OCI-LY7 (cell line): ENCODE measurements at regions not wholly inside any gene's neighbourhood (a gene's known extent, or its start where the extent isn't known, plus 50 kb on each side); places are given as distances from the start of the nearest gene placed in this dataset.
A peak's percentile ranks its signal among the peaks of the same experiment; 100 is the strongest.

Experiments used
- BruUV-seq: library from RNA; stranded (reverse); fragments of 400-500 nt; replicated peaks from 2 replicates; lab custom pipeline; 2021; lab: Mats Ljungman, UMichigan
- CTCF ChIA-PET: fragments of 300-600 bp; sonication (Branson Sonifier 250); formaldehyde crosslinking; loops from one replicate; lab custom pipeline; 2022; ENCODE audit warnings: antibody characterized with exemption; ENCODE audit not compliant: unreplicated experiment; lab: Charles Lee
- POLR2A ChIA-PET: fragments of 300-600 bp; sonication (Branson Sonifier 250); formaldehyde crosslinking; loops from one replicate; lab custom pipeline; 2022; ENCODE audit warnings: antibody characterized with exemption; lab: Charles Lee
- DNase-seq: peaks from one replicate; pipeline ENCODE4 v3.0.0-alpha.2; 2015; ENCODE audit warnings: low spot score
- H2AFZ ChIP-seq: fragments of 200-600 bp; sonication (generic), shearing (Covaris generic); 2 replicates; pipeline ENCODE4 v1.6.1; 2014; ENCODE audit warnings: mild to moderate bottlenecking, antibody characterized with exemption, low read length, moderate library complexity
- H3K27ac ChIP-seq: fragments of 200-600 bp; sonication (generic); 2 replicates; pipeline ENCODE4 v1.5.1; 2014; ENCODE audit warnings: mixed run types, low read depth, mild to moderate bottlenecking, moderate library complexity, low read length, inconsistent platforms; ENCODE audit not compliant: poor library complexity, severe bottlenecking
- H3K36me3 ChIP-seq: fragments of 200-600 bp; sonication (generic); 2 replicates; pipeline ENCODE4 v1.6.1; 2014; ENCODE audit warnings: mild to moderate bottlenecking, antibody characterized with exemption, low read length, moderate library complexity, mixed read lengths; ENCODE audit not compliant: insufficient read depth
- H3K4me1 ChIP-seq: fragments of 200-600 bp; sonication (generic); 2 replicates; pipeline ENCODE4 v1.5.1; 2014; ENCODE audit warnings: mild to moderate bottlenecking, low read length; ENCODE audit not compliant: insufficient read depth, poor library complexity, severe bottlenecking
- H3K4me2 ChIP-seq: fragments of 200-600 bp; sonication (generic); 2 replicates; pipeline ENCODE4 v1.6.1; 2014; ENCODE audit warnings: mild to moderate bottlenecking, low read length
- H3K4me3 ChIP-seq: fragments of 200-600 bp; sonication (generic); 2 replicates; pipeline ENCODE4 v1.5.1; 2014; ENCODE audit warnings: mild to moderate bottlenecking, low read depth, low read length; ENCODE audit not compliant: poor library complexity, severe bottlenecking
- H3K79me2 ChIP-seq: fragments of 200-600 bp; sonication (generic); 2 replicates; pipeline ENCODE4 v1.6.1; 2016; ENCODE audit warnings: low read depth, mild to moderate bottlenecking, low read length, moderate library complexity, mixed read lengths; ENCODE audit not compliant: insufficient read depth
- H3K9me2 ChIP-seq: fragments of 200-600 bp; sonication (generic); 2 replicates; pipeline ENCODE4 v1.6.1; 2016; ENCODE audit warnings: mild to moderate bottlenecking, low read length, mixed read lengths; ENCODE audit not compliant: insufficient read depth
- H3K9me3 ChIP-seq: fragments of 200-600 bp; sonication (generic); 2 replicates; pipeline ENCODE4 v1.6.1; 2014; ENCODE audit warnings: mild to moderate bottlenecking, mixed run types, low read length, mixed read lengths
- H4K20me1 ChIP-seq: fragments of 200-600 bp; sonication (generic); 2 replicates; pipeline ENCODE4 v1.6.1; 2014; ENCODE audit warnings: mild to moderate bottlenecking, antibody characterized with exemption, low read length, moderate library complexity, mixed read lengths; ENCODE audit not compliant: insufficient read depth
- CTCF ChIP-seq: fragments of 200-600 bp; sonication (generic); conservative IDR thresholded peaks from 2 replicates; pipeline ENCODE4 v1.5.1; 2014; ENCODE audit warnings: mild to moderate bottlenecking, antibody characterized with exemption, low read length, moderate library complexity, mixed read lengths
- EZH2phosphoT487 ChIP-seq: fragments of 200-600 bp; sonication (generic); IDR thresholded peaks from 2 replicates; pipeline ENCODE4 v1.6.1; 2018; ENCODE audit warnings: low read depth, borderline replicate concordance, mild to moderate bottlenecking, mixed run types, antibody characterized with exemption, low read length, moderate library complexity, mixed read lengths
- intact Hi-C: fragments of 100-400 bp; cut with micrococcal nuclease; formaldehyde crosslinking; loops from one replicate; pipeline ENCODE4 v1.10.0; 2022; ENCODE audit not compliant: unreplicated experiment

- no peaks in the 10 kb centered on the region for H3K9me2 ChIP-seq
- no peak overlapping the region for H3K27ac ChIP-seq
- H3K79me2 ChIP-seq: no peaks in the 10 kb centered on the region
- TF ChIP-seq CTCF: no peak
- no peak for TF ChIP-seq EZH2phosphoT487
- no peaks in the 10 kb centered on the region for H3K36me3 ChIP-seq
- H3K9me3 ChIP-seq: no peaks in the 10 kb centered on the region
- H3K4me3 ChIP-seq: no peak overlapping the region
- intact Hi-C loops: no loop called here
- POLR2A ChIA-PET: interaction anchor here (1.4 to 1.9 kb wide), 2 partner anchors 8 to 28 kb away, joined by 4 read pairs; no protein-coding TSS in a partner anchor
- H3K4me2 ChIP-seq: 0 out of 2 replicates have a peak overlapping the region, but pooled peaks have one; percentile 43
- peaks cover 39% of the 10 kb centered on the region for H3K4me1 ChIP-seq
- DNase-seq: no peak
- H4K20me1 ChIP-seq: no peaks in the 10 kb centered on the region
- no TSS peak for BruUV-seq
- CTCF ChIA-PET: no interaction called here
- no peak overlapping the region for H2AFZ ChIP-seq
These were observed 74.3 kb upstream of the TP53I11 start for GRCh38 chr11:45024846-45025588.

- Histone ChIP-seq H3K27ac (peak overlapping the region; percentile 39), H3K4me3 (no peak overlapping the region), H4K20me1 (no peaks in the 10 kb centered on the region), H3K9me2 (no peaks in the 10 kb centered on the region), H3K36me3 (no peaks in the 10 kb centered on the region), H3K4me2 (peak overlapping the region; percentile 43), H3K9me3 (no peaks in the 10 kb centered on the region; the same call in 1 of the 2 replicates), H3K4me1 (peaks cover 30% of the 10 kb centered on the region), H3K79me2 (no peaks in the 10 kb centered on the region), H2AFZ (peak overlapping the region; percentile 67)
- peak; percentile 83 for DNase-seq
- POLR2A ChIA-PET: interaction anchor here (0.6 to 1.9 kb wide), 3 partner anchors 29 to 817 kb away, joined by 3 to 4 read pairs (median 3); no protein-coding TSS in a partner anchor
- BruUV-seq: no TSS peak
- intact Hi-C loops: no loop called here
- TF ChIP-seq CTCF (no peak), EZH2phosphoT487 (no peak)
- CTCF ChIA-PET: interaction anchor here (0.6 to 0.9 kb wide), 2 partner anchors 29 to 38 kb away, joined by 4 read pairs; no protein-coding TSS in a partner anchor
These were observed 75.2 kb upstream of the TP53I11 start for GRCh38 chr11:45025716-45026492.
